HG03064 (cell line): ENCODE measurements at regions not wholly inside any gene's neighbourhood (a gene's known extent, or its start where the extent isn't known, plus 50 kb on each side); places are given as distances from the start of the nearest gene placed in this dataset.
"Not testable (repeated sequence)": the region's sequence is repeated elsewhere in the genome, so short reads cannot be mapped to it uniquely, and the experiment has no call there.

Experiments used
- ATAC-seq: cut with Tn5 transposase; IDR thresholded peaks from one replicate; pipeline ENCODE4 v1.9.1; 2021; ENCODE audit warnings: low read depth; ENCODE audit not compliant: unreplicated experiment

DNA sequence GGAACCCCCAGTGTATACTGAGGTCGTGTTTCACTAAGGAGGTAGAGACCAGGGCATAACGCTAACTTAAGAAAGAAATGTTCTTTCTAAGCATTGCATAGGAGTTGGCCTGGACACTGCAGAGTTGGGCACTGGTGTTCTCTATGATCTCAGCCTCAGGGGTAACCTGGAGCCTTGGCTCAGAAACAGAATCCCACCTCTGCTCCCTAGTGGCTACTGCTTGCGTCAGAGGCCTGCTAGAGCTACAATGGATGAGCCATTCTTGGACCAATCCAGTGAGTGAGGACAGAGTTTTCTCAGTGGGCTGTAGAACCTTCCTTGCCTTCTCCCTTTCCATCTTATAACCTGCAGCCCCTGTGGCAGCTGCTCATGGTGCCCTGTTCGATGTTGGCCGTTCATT is 324.4 kb upstream of the CELF4 start:
- no peak for ATAC-seq

DNA sequence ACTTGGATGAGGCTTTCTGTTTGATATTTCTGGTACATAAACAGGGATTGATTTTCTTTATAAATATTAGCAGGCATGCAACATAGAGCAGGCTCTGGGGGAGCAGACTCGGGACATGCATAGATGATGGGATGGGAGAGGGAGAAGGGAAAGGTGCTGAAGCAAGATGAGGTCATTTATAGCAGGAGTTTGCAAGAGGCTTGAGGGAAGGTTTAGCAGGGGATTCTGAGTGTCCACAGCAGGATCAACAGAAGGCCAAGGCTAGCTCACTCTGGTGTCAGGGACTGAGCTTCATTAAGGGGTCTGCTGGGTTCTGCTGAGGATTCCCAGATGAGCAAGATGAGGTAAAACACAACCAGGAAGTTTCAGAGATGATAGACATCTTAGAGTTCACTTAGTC is 309.1 kb upstream of the CELF4 start:
- ATAC-seq, result no peak

DNA sequence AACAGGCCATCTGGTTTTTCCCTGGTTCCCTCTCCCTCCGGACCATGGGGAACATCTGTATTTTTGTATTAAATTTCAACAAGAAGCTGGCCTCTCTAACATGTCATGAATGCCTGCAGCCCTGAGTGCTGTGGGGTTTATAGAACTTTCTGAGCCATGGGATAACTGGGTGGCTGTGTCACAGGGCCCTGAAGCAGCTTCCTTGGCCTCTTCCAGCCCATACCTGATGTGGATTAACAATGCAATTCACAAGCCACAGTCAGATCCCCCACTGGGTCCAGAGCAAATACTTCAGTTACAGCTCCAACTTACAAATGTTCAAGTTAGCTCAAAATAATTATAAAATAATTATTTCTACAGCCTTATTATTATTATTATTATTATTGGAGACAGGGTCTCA is 307.8 kb upstream of the CELF4 start:
- ATAC-seq, result no peak

DNA sequence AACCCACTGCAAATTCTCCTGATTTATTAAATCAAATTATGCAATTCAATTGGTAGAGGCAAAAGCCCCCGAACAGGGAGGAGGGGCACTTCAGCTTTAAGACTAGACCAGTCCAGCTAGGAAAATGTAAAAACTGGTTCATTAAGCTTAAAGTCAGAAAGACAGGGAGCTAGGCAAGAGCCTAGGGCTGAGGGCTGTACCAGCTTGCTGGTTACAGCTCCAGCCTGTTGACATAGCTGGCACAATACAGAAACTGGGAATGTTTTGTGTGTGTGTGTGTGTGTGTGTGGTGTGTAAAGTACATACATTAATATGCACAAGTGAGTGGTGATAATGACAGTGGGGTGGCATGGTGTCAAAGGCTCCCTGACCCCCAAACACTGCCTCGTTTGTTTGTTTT is 307.0 kb upstream of the CELF4 start:
- ATAC-seq, result no peak

DNA sequence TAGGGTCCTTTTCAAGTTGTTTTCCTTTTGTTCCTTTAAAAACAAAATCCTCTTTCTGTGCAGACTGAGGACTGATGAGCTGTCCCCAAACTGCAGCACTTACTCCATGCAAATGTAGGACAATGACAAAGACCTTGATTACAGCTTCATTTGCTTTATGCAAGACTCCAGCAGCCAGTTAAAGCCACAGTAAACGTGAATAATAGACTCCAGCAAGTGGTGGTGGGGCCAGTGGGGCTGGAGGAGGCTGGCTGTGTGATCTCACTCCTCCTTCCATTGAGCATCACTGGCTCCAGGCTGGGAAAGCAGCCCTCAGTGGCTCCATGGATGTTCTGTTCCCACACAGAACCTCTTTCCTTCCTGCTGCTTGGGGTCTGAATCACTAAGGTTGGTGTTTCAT is 306.0 kb upstream of the CELF4 start:
- no peak for ATAC-seq

DNA sequence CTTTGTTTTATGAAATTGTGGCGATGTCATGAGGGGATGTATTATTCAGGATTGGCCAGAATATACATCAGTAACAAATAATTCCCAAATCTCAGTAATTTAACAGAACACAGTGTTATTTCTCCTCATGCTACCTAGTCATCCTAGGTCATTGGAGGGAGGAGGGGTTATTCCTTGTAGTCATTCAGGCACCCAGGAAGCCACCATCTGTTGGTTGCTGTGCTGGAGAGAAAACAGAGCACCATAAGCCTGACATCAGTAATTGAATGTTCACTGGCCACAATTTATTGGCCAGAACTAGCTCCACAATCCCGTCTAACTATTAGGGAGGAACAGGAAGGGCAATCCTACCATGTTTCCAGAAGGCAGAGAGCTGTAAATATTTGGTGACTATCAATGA is 303.5 kb upstream of the CELF4 start:
- ATAC-seq, result no peak

DNA sequence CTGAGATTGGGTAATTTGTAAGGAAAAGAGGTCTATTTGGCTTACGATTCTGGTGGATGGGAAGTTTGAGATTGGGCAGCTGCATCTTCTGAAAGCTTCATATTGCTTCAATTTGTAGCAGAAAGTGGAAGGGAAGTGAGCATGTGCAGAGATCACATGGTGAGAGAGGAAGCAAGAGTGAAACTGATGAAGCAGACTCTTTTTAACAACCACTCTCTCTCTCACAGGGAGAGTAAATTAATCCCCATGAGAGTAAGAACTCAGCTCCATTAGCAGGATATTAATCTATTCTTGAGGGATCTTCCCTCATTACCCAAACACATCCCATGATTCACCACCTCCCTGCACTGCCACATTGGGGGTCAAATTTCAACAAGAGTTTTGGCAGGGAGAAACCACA is 298.5 kb upstream of the CELF4 start:
- no peak for ATAC-seq

DNA sequence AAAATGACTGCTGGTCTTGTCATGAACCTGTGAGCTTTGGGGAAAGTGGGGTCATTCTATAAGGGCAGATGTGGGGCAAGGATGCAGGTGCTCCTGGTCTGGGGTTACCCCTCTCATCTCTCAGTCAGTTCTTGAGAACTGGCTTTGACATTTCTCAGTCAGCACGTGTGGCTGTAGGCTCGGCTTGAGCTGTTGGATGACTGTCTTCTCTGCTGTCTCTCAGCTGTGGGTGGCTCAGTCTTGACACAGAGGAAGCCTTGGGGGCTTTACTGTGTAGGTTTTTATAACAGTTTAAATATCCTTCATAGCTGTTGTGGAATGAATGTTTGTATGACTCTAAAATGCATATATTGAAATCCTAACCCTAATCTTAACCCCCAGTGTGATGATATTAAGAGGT is 296.4 kb upstream of the CELF4 start:
- no peak for ATAC-seq

DNA sequence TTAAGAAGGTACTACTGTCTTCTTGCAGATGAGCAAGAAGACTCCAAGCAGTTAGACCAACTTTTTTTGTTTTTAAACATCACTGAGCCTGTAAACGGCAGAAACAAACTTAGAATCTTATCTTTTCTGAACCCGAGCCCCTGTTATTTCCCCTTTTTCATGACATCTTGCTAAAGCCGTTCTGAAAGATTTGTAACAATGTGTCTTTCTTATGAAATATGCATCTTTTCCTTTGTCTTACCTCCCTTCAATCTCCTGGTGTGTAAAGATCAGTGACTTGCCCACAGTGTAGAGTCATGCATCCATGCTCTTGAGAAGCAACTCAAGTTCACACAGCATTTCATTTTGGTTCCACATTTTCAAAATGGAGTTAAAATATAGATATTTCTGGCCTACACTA is 288.8 kb upstream of the CELF4 start:
- ATAC-seq, result no peak

DNA sequence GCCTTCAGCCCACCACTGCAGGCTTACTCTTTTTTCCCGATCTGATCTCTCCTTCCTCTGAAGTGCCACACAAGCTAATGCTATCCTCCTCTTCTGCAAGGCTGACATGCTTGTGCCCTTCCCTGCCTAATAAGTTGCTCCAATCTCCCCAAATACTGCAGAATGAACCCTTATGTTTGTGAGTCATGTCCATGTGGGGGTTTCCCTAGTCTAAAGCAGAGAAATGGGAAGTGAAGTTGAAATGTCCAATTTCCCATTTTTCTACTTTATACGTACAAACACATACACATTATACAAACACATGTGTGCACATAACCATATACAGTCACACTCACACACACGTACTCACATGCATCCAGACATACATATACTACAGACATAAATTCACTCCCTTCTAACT is 288.1 kb upstream of the CELF4 start:
- ATAC-seq, result no peak

DNA sequence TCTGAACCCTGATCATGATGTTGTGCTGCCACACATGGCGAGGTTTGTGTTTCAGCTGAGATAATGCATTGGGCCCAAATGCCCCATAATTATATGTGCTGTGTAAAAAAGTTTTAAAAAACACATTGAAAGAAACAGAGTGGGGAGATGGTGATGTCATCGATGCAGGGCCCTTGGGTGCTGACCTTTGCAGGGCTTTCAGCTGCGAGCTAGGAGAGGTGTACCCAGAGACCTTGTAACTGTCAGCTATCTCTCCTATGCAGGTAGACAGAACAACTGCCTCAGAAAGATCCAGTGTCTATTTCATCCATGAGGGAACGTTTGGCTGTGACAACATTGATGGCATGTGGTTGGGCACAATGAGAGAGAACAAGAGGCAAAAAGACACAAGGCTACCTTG is 286.9 kb upstream of the CELF4 start:
- ATAC-seq, result no peak

DNA sequence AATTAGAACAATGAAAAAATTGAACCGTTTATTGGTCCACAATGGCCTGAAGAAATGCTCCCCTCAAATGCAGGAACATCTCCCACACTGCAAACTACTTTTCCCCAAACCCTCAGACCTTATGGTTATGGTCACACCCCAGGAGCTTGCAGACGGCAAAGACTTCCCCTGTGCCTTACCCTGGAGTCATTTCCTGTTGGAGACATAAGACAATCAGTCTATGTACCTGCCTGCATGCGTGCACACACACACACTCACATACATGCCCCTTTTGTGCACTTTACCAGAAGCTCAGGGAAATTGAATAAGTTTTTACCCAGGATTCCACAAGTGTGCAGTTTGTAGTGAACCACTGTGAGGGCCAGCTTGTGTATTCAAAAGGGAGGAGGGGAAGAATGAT is 281.9 kb upstream of the CELF4 start:
- ATAC-seq, result no peak

DNA sequence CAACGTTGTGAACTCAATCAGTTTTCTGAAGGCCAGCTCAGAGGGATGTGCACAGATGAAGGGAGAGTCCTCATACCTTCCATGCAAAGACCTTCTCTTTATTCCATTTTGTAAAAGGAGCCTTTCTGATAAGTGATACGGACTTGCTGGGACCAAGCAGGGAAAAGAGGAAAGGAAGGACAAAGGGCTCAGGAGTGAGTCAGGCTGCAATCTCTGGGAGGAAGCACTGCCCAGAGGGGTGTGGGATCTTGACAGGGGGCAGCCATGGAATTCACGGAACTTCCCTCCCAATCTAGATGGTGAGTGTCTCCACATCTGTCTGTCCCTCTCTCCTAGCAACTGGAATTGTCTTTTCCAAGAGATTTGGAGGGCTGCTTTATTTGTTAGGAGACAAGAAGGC is 281.4 kb upstream of the CELF4 start:
- ATAC-seq, result no peak

DNA sequence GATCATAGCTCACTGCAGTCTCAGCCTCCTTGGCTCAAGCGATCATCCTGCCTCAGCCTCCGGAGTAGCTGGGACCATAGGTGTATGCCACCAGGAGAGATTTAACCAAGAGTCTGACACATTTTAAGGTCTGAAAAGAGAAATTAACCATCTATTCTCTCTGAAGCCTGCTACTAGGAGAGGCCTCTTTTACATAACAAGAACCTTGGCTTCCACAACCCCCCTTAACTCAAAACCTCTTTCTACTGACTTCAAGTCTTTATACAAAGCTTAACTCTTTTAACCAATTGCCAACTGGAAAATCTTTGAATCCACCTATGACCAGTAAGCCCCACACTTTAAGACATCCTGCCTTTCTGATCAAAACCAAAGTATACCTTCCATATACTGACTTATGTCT is 279.9 kb upstream of the CELF4 start:
- no peak for ATAC-seq

DNA sequence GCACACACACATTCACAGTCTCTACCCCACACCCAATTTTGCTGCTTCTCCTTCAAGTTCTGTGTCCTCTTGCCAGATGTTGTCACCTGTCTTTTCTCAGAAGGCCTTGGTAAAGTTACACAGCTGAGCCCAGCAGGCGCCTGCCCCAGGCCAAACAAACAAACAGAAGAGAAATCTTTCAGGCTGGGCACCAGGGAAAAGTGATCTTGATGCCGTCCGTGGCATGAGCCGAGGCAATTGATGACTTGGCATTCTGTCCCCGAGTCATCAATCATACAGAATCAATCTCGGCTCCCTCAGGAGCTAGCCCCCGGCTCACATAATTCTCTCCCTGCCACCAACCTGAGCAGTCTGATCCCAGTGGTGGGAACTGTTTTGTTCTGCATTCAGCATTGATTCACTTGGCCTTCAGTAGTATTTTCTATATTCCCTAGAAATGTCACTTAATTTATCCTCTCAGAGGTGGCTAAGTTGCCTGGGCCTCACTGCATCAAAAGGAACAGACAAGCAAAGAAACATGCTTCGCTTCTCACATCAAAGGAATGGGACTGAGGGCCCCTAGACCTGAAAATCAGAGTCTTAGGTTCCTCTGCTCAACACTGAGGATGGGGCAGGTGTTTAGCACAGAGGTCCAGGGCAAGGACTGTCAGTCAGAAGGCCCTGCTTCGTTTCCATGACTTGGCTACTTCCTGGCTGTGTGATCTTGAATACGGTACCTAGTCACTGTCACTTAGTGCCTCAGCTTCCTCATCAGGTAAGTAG is 278.8 kb upstream of the CELF4 start:
- no peak for ATAC-seq

DNA sequence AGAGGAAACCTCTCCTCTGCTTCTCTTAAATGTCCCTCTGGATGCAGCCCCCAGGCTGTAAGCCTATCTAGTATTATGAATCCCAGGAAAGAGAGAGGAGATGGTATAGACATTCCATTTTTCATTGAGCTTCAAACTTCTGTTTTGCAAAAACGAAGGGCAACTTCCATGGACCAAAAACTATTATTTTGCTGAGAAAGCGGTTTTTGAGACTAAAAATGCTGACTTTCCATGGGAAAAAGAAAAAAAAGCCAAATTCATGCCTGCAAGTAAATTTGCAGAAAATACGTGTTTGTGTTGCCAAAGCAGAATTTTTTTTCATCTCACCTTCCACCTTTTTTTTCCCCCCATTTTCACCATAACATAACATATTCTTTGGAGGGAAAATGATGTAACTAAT is 272.5 kb upstream of the CELF4 start:
- ATAC-seq, result no peak

DNA sequence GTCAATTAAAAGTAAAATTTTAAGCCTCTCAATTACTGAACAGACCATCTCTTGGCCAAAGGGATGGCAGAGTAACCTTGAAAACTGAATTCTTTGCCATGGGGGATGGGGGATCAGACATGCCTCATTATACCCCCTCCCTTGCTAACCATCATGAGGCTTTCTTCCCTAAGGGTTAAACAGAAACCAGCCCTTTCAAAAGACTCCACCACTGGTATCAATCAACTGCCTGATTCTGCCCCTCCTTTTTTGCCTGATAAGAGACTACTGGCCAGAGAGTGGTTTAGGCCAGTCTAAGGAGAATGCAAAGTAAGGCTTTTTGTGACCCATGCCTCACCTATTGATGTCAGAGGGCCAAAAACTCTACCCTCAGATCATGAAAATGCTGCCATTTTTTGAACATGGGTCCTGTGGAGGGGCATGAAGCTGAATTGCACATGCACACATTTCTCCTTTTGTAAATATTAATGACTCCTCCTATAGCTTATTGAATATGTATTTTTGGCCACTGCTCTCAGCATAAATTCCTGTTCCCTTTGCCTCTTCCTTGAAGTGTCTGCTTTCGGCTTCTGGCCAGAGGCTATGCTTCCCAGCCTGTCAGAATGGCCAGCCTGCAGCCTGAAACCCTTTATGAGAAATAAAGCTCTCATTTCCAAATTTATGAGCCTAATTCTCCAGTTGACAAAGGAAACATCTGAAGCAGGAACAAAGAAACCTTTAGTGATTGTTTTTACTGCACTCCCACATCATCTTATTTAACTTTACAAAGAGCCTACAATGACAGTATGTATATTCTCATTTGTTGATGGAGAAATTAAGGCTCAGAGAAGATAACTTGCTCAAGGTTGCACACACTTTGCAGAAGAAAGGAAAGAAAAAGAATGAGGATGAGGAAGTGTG is 270.7 kb upstream of the CELF4 start:
- ATAC-seq, result no peak

DNA sequence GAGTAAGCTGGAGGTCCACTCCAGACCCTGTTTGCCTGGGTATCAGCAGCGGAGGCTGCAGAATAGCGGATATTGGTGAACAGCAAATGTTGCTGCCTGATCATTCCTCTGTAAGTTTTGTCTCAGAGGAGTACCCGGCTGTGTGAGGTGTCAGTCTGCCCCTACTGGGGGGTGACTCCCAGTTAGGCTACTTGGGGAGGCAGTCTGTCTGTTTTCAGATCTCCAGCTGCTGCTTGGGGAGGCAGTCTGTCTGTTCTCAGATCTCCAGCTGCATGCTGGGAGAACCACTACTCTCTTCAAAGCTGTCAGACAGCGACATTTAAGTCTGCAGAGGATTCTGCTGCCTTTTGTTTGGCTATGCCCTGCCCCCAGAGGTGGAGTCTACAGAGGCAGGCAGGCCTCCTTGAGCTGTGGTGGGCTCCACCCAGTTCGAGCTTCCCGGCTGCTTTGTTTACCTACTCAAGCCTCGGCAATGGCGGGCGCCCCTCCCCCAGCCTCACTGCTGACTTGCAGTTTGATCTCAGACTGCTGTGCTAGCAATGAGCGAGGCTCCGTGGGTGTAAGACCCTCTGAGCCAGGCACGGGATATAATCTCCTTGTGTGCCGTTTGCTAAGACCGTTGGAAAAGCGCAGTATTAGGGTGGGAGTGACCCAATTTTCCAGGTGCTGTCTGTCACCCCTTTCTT is 266.6 kb upstream of the CELF4 start:
- not testable (repeated sequence) for ATAC-seq

DNA sequence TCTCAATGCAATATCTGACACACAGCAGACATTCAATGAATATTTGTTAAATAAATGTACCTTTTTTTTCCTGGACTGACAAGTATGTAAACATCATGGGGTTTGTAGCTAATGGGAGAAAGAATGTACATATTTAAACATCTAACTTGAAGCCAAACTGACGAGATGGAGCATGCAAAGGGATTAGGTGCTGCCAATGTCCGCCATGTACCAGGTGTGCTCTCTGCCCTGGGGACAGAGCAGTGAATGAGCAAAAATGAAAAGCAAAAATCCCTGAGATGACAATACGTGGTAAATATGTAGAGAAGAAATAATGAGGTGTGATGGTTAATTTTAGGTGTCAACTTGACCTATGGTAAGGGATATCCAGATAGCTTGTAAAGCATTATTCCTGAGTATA is 247.4 kb upstream of the CELF4 start:
- ATAC-seq, result no peak

DNA sequence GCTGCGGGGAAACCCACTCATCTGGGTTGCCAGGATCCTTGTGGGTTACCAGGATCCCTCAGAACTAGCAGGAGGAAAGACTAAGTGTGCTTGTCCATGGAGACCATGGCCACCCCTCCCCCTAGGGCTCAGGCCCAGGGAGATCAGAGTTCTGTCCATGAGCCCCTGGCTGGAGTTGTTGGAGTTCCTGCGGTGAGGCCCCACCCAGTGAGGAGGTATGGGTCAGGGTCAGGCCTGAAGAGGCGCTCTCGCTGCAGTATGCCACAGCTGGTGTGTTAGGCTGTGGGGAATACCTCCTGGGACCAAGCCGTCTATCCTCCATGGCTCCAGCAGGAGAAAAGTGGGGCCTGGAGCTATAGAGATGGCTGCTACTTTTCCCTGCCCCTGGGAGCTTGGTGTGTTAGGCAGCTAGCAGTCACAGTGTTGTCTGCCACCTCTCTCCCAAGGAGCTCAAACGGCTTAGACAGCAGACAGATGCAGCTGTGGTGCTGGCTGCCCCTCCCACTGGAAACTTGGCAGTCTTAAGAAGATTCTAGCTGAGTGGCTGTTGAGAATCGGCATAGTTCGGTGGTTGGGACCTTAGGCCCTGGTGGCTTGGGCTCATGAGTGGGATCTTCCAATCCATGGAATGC is 240.3 kb upstream of the CELF4 start:
- no peak for ATAC-seq

DNA sequence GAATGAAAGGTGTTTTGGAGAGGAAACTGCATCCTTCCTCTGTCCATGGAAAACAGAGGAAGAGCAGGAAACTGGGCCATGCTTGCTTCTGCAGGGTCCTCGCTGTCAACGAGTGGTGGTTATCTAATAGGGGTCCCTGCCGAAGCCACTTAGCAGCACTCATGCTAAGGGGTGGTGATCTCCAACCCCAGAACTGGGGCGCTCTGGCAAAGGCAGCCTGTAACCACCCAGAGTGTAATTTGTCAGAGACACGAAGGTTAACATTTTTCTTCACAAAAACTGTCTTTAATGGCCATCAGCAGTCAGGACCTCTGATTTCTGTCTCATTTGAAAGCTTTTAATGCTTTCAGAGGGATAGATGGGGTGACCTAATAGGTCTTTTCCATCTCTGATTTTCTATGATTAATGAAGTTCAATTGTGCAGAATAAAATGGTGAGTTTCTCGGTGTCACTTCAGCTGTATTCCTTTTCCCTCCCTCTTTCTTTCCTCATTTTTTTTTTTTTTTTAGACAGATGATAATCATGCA is 231.3 kb upstream of the CELF4 start:
- ATAC-seq, result no peak
